ENCODE measurements at regions not wholly inside any gene's neighbourhood (a gene's known extent, or its start where the extent isn't known, plus 50 kb on each side); places are given as distances from the start of the nearest gene placed in this dataset.

GRCh38 chr1:101664726-101665125, 332.0 kb downstream of the OLFM3 start:
- no peak overlapping the region for H3K4me3 ChIP-seq (ENCODE audit: low read depth, poor library complexity, severe bottlenecking)
- 88 to 90% methylated on average over 3 of the region's 3 CpGs for WGBS, 2 donors
- TF ChIP-seq POLR2A (IDR thresholded peaks at IDR 0.05), result no peak
- no peak for TF ChIP-seq CTCF (IDR thresholded peaks at IDR 0.05)
- intact Hi-C loops (cut with DNase I; ENCODE audit: low total_unique reads), result no loop called here
- DNase-seq (ENCODE audit: low spot score in 2 of 2), result no peak

- TF ChIP-seq POLR2A (IDR thresholded peaks at IDR 0.05) (no peak), CTCF (IDR thresholded peaks at IDR 0.05) (no peak)
- 64 to 69% methylated on average over 2 of the region's 2 CpGs for WGBS, 2 donors
- H3K4me3 ChIP-seq (ENCODE audit: low read depth, poor library complexity, severe bottlenecking), result no peak overlapping the region
- intact Hi-C loops (cut with DNase I; ENCODE audit: low total_unique reads), result no loop called here
- no peak for DNase-seq (ENCODE audit: low spot score in 2 of 2)
These were observed 329.0 kb downstream of the OLFM3 start for GRCh38 chr1:101667761-101668160.

GRCh38 chr1:101683136-101683535, 313.6 kb downstream of the OLFM3 start:
- intact Hi-C loops (cut with DNase I; ENCODE audit: low total_unique reads), result no loop called here
- WGBS, 2 donors, result 81 to 85% methylated on average over 2 of the region's 2 CpGs

GRCh38 chr1:101683561-101683960, 313.2 kb downstream of the OLFM3 start:
- TF ChIP-seq POLR2A (IDR thresholded peaks at IDR 0.05) (no peak), CTCF (IDR thresholded peaks at IDR 0.05) (no peak)
- no peak for DNase-seq (ENCODE audit: low spot score in 2 of 2)
- 72 to 75% methylated on average over 3 of the region's 3 CpGs for WGBS, 2 donors
- intact Hi-C loops (cut with DNase I; ENCODE audit: low total_unique reads), result no loop called here
- no peak overlapping the region for H3K4me3 ChIP-seq (ENCODE audit: low read depth, poor library complexity, severe bottlenecking)

More at GRCh38 chr1:101683136-101683535, 313.6 kb downstream of the OLFM3 start:
- DNase-seq (ENCODE audit: low spot score in 2 of 2), result no peak
- H3K4me3 ChIP-seq (ENCODE audit: low read depth, poor library complexity, severe bottlenecking), result no peak overlapping the region
- no peak for TF ChIP-seq POLR2A (IDR thresholded peaks at IDR 0.05)

GRCh38 chr1:101697072-101697471, 299.7 kb downstream of the OLFM3 start:
- no peak overlapping the region for H3K4me3 ChIP-seq (ENCODE audit: low read depth, poor library complexity, severe bottlenecking)
- 0 to 8% methylated on average over 1 of the region's 1 CpG for WGBS, 2 donors
- intact Hi-C loops (cut with DNase I; ENCODE audit: low total_unique reads), result no loop called here
- no peak for DNase-seq (ENCODE audit: low spot score in 2 of 2)
- TF ChIP-seq POLR2A (IDR thresholded peaks at IDR 0.05), result no peak
- TF ChIP-seq CTCF (IDR thresholded peaks at IDR 0.05), result no peak

- intact Hi-C loops (cut with DNase I; ENCODE audit: low total_unique reads), result no loop called here
- no peak overlapping the region for H3K4me3 ChIP-seq (ENCODE audit: low read depth, poor library complexity, severe bottlenecking)
- 74 to 86% methylated on average over 1 of the region's 1 CpG for WGBS, 2 donors
- no peak for TF ChIP-seq CTCF (IDR thresholded peaks at IDR 0.05)
- TF ChIP-seq POLR2A (IDR thresholded peaks at IDR 0.05), result no peak
- DNase-seq (ENCODE audit: low spot score in 2 of 2), result no peak
These were observed 298.0 kb downstream of the OLFM3 start for GRCh38 chr1:101698681-101699080.

Measured in lower leg skin (tissue), 4 donors.